Gastroesophageal sphincter (tissue), 3 donors: ENCODE measurements at regions not wholly inside any gene's neighbourhood (a gene's known extent, or its start where the extent isn't known, plus 50 kb on each side); places are given as distances from the start of the nearest gene placed in this dataset.

Source experiments
- POLR2A ChIP-seq, 2 donors: fragments of 450-650 bp; IDR thresholded peaks; one replicate each; pipeline ENCODE4 v1.6.1; 2017; ENCODE audit warnings: antibody characterized with exemption in 2 of 2, mild to moderate bottlenecking in 2 of 2, moderate library complexity in 1 of 2
- TF ChIP-seq, protein P1 (sequence below), 4 experiments: fragments of 200-600 bp in 2 of 4; fragments of 450-650 bp in 2 of 4; sonication (generic) in 1 of 4; IDR thresholded peaks; one replicate each; pipeline ENCODE4 v1.5.1; 2017 to 2019; ENCODE audit warnings: antibody characterized with exemption in 4 of 4, mild to moderate bottlenecking in 2 of 4, moderate library complexity in 2 of 4

DNA sequence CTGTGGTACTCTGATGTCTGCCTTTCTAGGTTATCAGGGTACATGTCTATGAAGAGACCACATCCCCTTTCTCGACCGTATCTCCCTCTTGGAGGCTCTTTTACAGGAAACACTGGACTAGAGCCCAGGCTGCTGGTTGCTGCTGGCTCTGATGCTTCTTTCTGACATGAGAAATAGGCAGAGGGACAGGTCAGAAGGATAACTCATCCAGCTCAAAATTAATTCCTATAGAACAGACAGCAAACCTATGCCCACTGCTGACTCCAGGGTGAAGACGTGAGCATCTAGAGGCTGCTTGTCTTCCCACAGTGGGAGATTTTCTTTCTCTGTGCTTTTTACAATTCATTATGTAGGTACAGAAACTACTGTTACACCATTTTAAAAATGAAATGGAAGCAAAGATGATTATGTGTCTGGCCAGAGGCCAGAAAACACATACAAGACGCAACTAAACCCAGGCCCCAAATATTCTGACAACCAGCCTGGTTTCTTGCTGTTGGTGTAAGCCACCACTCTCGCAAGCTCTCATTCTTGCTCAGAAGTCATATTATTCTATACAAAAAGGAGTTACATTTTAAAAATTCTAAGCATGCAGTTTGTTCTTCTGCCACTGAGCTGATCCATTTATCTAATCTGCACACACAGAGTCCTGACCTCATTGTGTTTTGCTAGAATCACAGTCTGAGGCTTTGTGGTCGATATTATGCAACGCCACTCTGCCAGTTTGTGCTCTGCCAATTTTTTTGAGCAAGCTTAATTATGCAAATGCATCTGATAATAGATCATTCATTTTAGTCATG, 424.3 kb downstream of the KIF20B start:
- TF ChIP-seq, protein P1, sequence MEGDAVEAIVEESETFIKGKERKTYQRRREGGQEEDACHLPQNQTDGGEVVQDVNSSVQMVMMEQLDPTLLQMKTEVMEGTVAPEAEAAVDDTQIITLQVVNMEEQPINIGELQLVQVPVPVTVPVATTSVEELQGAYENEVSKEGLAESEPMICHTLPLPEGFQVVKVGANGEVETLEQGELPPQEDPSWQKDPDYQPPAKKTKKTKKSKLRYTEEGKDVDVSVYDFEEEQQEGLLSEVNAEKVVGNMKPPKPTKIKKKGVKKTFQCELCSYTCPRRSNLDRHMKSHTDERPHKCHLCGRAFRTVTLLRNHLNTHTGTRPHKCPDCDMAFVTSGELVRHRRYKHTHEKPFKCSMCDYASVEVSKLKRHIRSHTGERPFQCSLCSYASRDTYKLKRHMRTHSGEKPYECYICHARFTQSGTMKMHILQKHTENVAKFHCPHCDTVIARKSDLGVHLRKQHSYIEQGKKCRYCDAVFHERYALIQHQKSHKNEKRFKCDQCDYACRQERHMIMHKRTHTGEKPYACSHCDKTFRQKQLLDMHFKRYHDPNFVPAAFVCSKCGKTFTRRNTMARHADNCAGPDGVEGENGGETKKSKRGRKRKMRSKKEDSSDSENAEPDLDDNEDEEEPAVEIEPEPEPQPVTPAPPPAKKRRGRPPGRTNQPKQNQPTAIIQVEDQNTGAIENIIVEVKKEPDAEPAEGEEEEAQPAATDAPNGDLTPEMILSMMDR (IDR thresholded peaks at IDR 0.05) = no peak
- no peak for TF ChIP-seq POLR2A (IDR thresholded peaks at IDR 0.05)
